ENCODE measurements at regions not wholly inside any gene's neighbourhood (a gene's known extent, or its start where the extent isn't known, plus 50 kb on each side); places are given as distances from the start of the nearest gene placed in this dataset.

- peaks cover 14 to 20% (median 19%) of the 10 kb centered on the region in 4 donors for H3K4me1 ChIP-seq
- intact Hi-C loops (cut with DNase I): no loop called here
- 0% methylated on average over 1 of the region's 1 CpG for WGBS
- TF ChIP-seq POLR2A (IDR thresholded peaks at IDR 0.05; ENCODE audit: low read depth) (no peak), EP300 (IDR thresholded peaks at IDR 0.05) (no peak), POLR2AphosphoS5 (IDR thresholded peaks at IDR 0.05) (no peak), CTCF (IDR thresholded peaks at IDR 0.05) (no peak)
- no peaks in the 10 kb centered on the region for H3K36me3 ChIP-seq
- no peak overlapping the region for H3K4me3 ChIP-seq
- no peaks in the 10 kb centered on the region for H3K27me3 ChIP-seq
- no peak overlapping the region for H3K27ac ChIP-seq (replicated peaks in 1 of 4)
- H3K9me3 ChIP-seq: no peaks in the 10 kb centered on the region
- no peak for DNase-seq (ENCODE audit: extremely low spot score)
Measured at GRCh38 chr6:14635195-14635594, 517.6 kb downstream of the CD83 start.

- WGBS: 83% methylated on average over 6 of the region's 6 CpGs
- no peak overlapping the region for H3K27ac ChIP-seq (replicated peaks in 1 of 4)
- no peaks in the 10 kb centered on the region for H3K9me3 ChIP-seq
- H3K4me1 ChIP-seq: peaks cover 14 to 26% (median 19%) of the 10 kb centered on the region in 4 donors
- no peaks in the 10 kb centered on the region for H3K36me3 ChIP-seq
- intact Hi-C loops (cut with DNase I): no loop called here
- TF ChIP-seq POLR2AphosphoS5 (IDR thresholded peaks at IDR 0.05) (no peak), CTCF (IDR thresholded peaks at IDR 0.05) (no peak), POLR2A (IDR thresholded peaks at IDR 0.05; ENCODE audit: low read depth) (no peak), EP300 (IDR thresholded peaks at IDR 0.05) (no peak)
- no peak overlapping the region for H3K4me3 ChIP-seq
- no peaks in the 10 kb centered on the region for H3K27me3 ChIP-seq
- DNase-seq (ENCODE audit: extremely low spot score): no peak
Measured at GRCh38 chr6:14635934-14636591, 518.5 kb downstream of the CD83 start.

- H3K36me3 ChIP-seq: no peaks in the 10 kb centered on the region
- H3K4me1 ChIP-seq: peaks cover 14 to 26% (median 19%) of the 10 kb centered on the region in 4 donors
- intact Hi-C loops (cut with DNase I): no loop called here
- H3K4me3 ChIP-seq: peak overlapping the region; percentile 27 to 37 (median 32)
- DNase-seq (ENCODE audit: extremely low spot score): no peak
- H3K27ac ChIP-seq (replicated peaks in 1 of 4): peak overlapping the region in 2 of 4 donors; percentile 49 to 67
- WGBS: 36% methylated on average over 4 of the region's 4 CpGs
- TF ChIP-seq POLR2AphosphoS5 (IDR thresholded peaks at IDR 0.05) (no peak), CTCF (IDR thresholded peaks at IDR 0.05) (no peak), POLR2A (IDR thresholded peaks at IDR 0.05; ENCODE audit: low read depth) (no peak), EP300 (IDR thresholded peaks at IDR 0.05) (no peak)
- H3K9me3 ChIP-seq: no peaks in the 10 kb centered on the region
- H3K27me3 ChIP-seq: no peaks in the 10 kb centered on the region
Measured at GRCh38 chr6:14638435-14638905, 520.9 kb downstream of the CD83 start.

GRCh38 chr6:14638906-14639761 is 521.6 kb downstream of the CD83 start:
- Histone ChIP-seq H3K27me3 (no peaks in the 10 kb centered on the region), H3K9me3 (no peaks in the 10 kb centered on the region), H3K36me3 (no peaks in the 10 kb centered on the region), H3K27ac (replicated peaks in 1 of 4) (peak overlapping the region; percentile 3 to 67 (median 48)), H3K4me3 (peak overlapping the region; percentile 27 to 37 (median 32)), H3K4me1 (peaks cover 14 to 26% (median 19%) of the 10 kb centered on the region in 4 donors)
- intact Hi-C loops (cut with DNase I): no loop called here
- no peak for DNase-seq (ENCODE audit: extremely low spot score)
- 8% methylated on average over 13 of the region's 13 CpGs for WGBS
- TF ChIP-seq CTCF (IDR thresholded peaks at IDR 0.05) (peak in 2 of 3 experiments; percentile 6 to 27), POLR2AphosphoS5 (IDR thresholded peaks at IDR 0.05) (peak; percentile 11 to 40), EP300 (IDR thresholded peaks at IDR 0.05) (no peak)
